ENCODE measurements at regions not wholly inside any gene's neighbourhood (a gene's known extent, or its start where the extent isn't known, plus 50 kb on each side); places are given as distances from the start of the nearest gene placed in this dataset.
"Not testable (repeated sequence)": the region's sequence is repeated elsewhere in the genome, so short reads cannot be mapped to it uniquely, and the experiment has no call there.

- TF ChIP-seq CTCF (IDR thresholded peaks at IDR 0.05) (no peak), JUND (IDR thresholded peaks at IDR 0.05) (no peak)
Observed at GRCh38 chr17:68161644-68162428, 86.0 kb upstream of the AMZ2 start (continued).

GRCh38 chr17:68168273-68169164 lies 79.3 kb upstream of the AMZ2 start:
- H2AFZ ChIP-seq (ENCODE audit: low read depth); H3K4me2 ChIP-seq; H3K79me2 ChIP-seq (ENCODE audit: insufficient read depth); H3K9me3 ChIP-seq; H3K27me3 ChIP-seq (ENCODE audit: insufficient read depth); H3K4me1 ChIP-seq (ENCODE audit: control insufficient read depth in 1 of 2, insufficient read depth in 2 of 2, low read depth in 1 of 2, low read length in 1 of 2); H3K27ac ChIP-seq (ENCODE audit: low read depth in 2 of 2, low read length in 1 of 2); H3K36me3 ChIP-seq (replicated peaks in 1 of 2; ENCODE audit: control insufficient read depth in 1 of 2, insufficient read depth in 2 of 2, low read length in 1 of 2); DNase-seq; POLR2A ChIA-PET; H4K20me1 ChIP-seq (ENCODE audit: insufficient read depth); H3K4me3 ChIP-seq (ENCODE audit: low read depth in 2 of 2, low read length in 1 of 2); H3K9ac ChIP-seq; H3K9me2 ChIP-seq; H3F3A ChIP-seq (replicated peaks; ENCODE audit: insufficient read depth): not testable (repeated sequence)
- CTCF ChIA-PET: interaction anchor here (1.1 to 9.3 kb wide), 4 partner anchors 12 to 297 kb away, joined by 3 to 194 read pairs (median 8); no protein-coding TSS in a partner anchor
- WGBS (ENCODE audit: low lambda C conversion rate): 76% methylated on average over 9 of the region's 9 CpGs

GRCh38 chr17:68169165-68169821 lies 78.5 kb upstream of the AMZ2 start:
- WGBS (ENCODE audit: low lambda C conversion rate): 84% methylated on average over 36 of the region's 42 CpGs
- H3K9ac ChIP-seq; DNase-seq; H3K36me3 ChIP-seq (replicated peaks in 1 of 2; ENCODE audit: control insufficient read depth in 1 of 2, insufficient read depth in 2 of 2, low read length in 1 of 2); H3K9me2 ChIP-seq; H4K20me1 ChIP-seq (ENCODE audit: insufficient read depth); H2AFZ ChIP-seq (ENCODE audit: low read depth); POLR2A ChIA-PET; H3K9me3 ChIP-seq; H3K4me2 ChIP-seq; H3K27me3 ChIP-seq (ENCODE audit: insufficient read depth); H3K79me2 ChIP-seq (ENCODE audit: insufficient read depth); H3K4me3 ChIP-seq (ENCODE audit: low read depth in 2 of 2, low read length in 1 of 2); H3F3A ChIP-seq (replicated peaks; ENCODE audit: insufficient read depth); H3K4me1 ChIP-seq (ENCODE audit: control insufficient read depth in 1 of 2, insufficient read depth in 2 of 2, low read depth in 1 of 2, low read length in 1 of 2); H3K27ac ChIP-seq (ENCODE audit: low read depth in 2 of 2, low read length in 1 of 2): not testable (repeated sequence)
- CTCF ChIA-PET: interaction anchor here (1.1 to 9.3 kb wide), 3 partner anchors 12 to 297 kb away, joined by 3 to 194 read pairs (median 10); no protein-coding TSS in a partner anchor

GRCh38 chr17:68169840-68170239 lies 78.0 kb upstream of the AMZ2 start:
- no peaks in the 10 kb centered on the region for H3F3A ChIP-seq (replicated peaks; ENCODE audit: insufficient read depth)
- H3K9me3 ChIP-seq: no peaks in the 10 kb centered on the region
- H3K27ac ChIP-seq (ENCODE audit: low read depth in 2 of 2, low read length in 1 of 2): no peak overlapping the region
- ChIA-PET CTCF (interaction anchor here (0.9 to 9.3 kb wide), 4 partner anchors 13 to 444 kb away, joined by 3 to 194 read pairs (median 3); no protein-coding TSS in a partner anchor), POLR2A (no interaction called here)
- H3K9me2 ChIP-seq: no peaks in the 10 kb centered on the region
- DNase-seq: no peak
- WGBS (ENCODE audit: low lambda C conversion rate): 74% methylated on average over 10 of the region's 10 CpGs
- H3K4me2 ChIP-seq: no peak overlapping the region
- no peak overlapping the region for H3K9ac ChIP-seq
- no peaks in the 10 kb centered on the region for H3K4me1 ChIP-seq (ENCODE audit: control insufficient read depth in 1 of 2, insufficient read depth in 2 of 2, low read depth in 1 of 2, low read length in 1 of 2)
- H3K27me3 ChIP-seq (ENCODE audit: insufficient read depth): no peaks in the 10 kb centered on the region
- no peaks in the 10 kb centered on the region for H3K79me2 ChIP-seq (ENCODE audit: insufficient read depth)
- no peaks in the 10 kb centered on the region for H4K20me1 ChIP-seq (ENCODE audit: insufficient read depth)
- H3K4me3 ChIP-seq (ENCODE audit: low read depth in 2 of 2, low read length in 1 of 2): no peak overlapping the region
- no peaks in the 10 kb centered on the region for H3K36me3 ChIP-seq (replicated peaks in 1 of 2; ENCODE audit: control insufficient read depth in 1 of 2, insufficient read depth in 2 of 2, low read length in 1 of 2)
- no peak overlapping the region for H2AFZ ChIP-seq (ENCODE audit: low read depth)
- TF ChIP-seq CTCF (IDR thresholded peaks at IDR 0.05) (no peak), MEF2A (IDR thresholded peaks at IDR 0.05; ENCODE audit: borderline replicate concordance, low read depth) (no peak), JUND (IDR thresholded peaks at IDR 0.05) (no peak), ZBTB33 (IDR thresholded peaks at IDR 0.05; ENCODE audit: borderline replicate concordance, low read depth) (no peak), RXRA (IDR thresholded peaks at IDR 0.05; ENCODE audit: borderline replicate concordance, low read depth) (no peak), SMC3 (IDR thresholded peaks at IDR 0.05; ENCODE audit: low read depth, low read length) (no peak), EP300 (IDR thresholded peaks at IDR 0.05; ENCODE audit: borderline replicate concordance in 1 of 2, low read depth in 1 of 2, low read length in 1 of 2) (no peak)

Measured in SK-N-SH (cell line).